ENCODE measurements at regions not wholly inside any gene's neighbourhood (a gene's known extent, or its start where the extent isn't known, plus 50 kb on each side); places are given as distances from the start of the nearest gene placed in this dataset.

DNA sequence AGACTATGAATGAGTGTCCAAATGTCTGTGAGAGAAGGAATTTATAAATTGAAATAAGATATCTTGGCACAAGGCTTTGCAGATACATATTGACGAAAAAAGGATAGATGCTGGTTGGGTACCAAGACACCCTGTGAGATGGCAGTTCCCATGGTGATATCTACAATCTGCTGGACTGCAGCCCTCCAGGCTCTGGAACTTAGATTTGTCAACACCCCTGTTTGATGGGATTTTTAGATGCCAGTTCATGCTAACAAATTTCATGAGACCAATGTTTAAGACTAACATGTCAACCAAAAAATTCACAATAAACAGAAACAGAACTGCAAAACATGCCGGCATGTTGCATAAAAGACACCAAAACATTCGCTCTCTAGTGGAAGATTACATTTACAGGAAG is 400.3 kb upstream of the CNTNAP5 start:
- Histone ChIP-seq H3K9me3 (ENCODE audit: insufficient read depth, low read depth, low read length) (no peaks in the 10 kb centered on the region), H3K36me3 (ENCODE audit: insufficient read depth, low read length) (no peaks in the 10 kb centered on the region), H2AFZ (ENCODE audit: low read depth, low read length) (no peak overlapping the region), H3K27ac (ENCODE audit: low read depth, low read length) (no peak overlapping the region), H3K4me2 (ENCODE audit: low read length) (no peak overlapping the region), H3K9ac (ENCODE audit: low read length) (no peak overlapping the region), H3K4me3 (ENCODE audit: insufficient read depth, low read depth, low read length) (no peak overlapping the region), H3K79me2 (ENCODE audit: insufficient read depth, low read length) (no peaks in the 10 kb centered on the region), H3K4me1 (ENCODE audit: insufficient read depth, low read length) (no peaks in the 10 kb centered on the region), H3K27me3 (ENCODE audit: insufficient read depth, low read length) (no peaks in the 10 kb centered on the region), H4K20me1 (ENCODE audit: insufficient read depth, low read length) (no peaks in the 10 kb centered on the region)
- Mint-ChIP-seq H3K36me3 (ENCODE audit: low read depth, unreplicated experiment) (no peaks in the 10 kb centered on the region), H3K4me1 (ENCODE audit: low read depth, unreplicated experiment) (no peaks in the 10 kb centered on the region), H3K27me3 (ENCODE audit: low read depth, unreplicated experiment) (no peaks in the 10 kb centered on the region), H3K9me3 (ENCODE audit: unreplicated experiment) (no peaks in the 10 kb centered on the region), H3K4me3 (ENCODE audit: unreplicated experiment) (no peak overlapping the region), H3K27ac (ENCODE audit: unreplicated experiment) (no peak overlapping the region)
- no peak for TF ChIP-seq EZH2 (IDR thresholded peaks at IDR 0.05; ENCODE audit: insufficient read depth, low read length)
- TF ChIP-seq, protein P1, sequence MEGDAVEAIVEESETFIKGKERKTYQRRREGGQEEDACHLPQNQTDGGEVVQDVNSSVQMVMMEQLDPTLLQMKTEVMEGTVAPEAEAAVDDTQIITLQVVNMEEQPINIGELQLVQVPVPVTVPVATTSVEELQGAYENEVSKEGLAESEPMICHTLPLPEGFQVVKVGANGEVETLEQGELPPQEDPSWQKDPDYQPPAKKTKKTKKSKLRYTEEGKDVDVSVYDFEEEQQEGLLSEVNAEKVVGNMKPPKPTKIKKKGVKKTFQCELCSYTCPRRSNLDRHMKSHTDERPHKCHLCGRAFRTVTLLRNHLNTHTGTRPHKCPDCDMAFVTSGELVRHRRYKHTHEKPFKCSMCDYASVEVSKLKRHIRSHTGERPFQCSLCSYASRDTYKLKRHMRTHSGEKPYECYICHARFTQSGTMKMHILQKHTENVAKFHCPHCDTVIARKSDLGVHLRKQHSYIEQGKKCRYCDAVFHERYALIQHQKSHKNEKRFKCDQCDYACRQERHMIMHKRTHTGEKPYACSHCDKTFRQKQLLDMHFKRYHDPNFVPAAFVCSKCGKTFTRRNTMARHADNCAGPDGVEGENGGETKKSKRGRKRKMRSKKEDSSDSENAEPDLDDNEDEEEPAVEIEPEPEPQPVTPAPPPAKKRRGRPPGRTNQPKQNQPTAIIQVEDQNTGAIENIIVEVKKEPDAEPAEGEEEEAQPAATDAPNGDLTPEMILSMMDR (IDR thresholded peaks at IDR 0.05; ENCODE audit: insufficient read depth, low read depth, low read length): no peak
- no peak for DNase-seq (ENCODE audit: low read depth)
- FAIRE-seq: no peak

DNA sequence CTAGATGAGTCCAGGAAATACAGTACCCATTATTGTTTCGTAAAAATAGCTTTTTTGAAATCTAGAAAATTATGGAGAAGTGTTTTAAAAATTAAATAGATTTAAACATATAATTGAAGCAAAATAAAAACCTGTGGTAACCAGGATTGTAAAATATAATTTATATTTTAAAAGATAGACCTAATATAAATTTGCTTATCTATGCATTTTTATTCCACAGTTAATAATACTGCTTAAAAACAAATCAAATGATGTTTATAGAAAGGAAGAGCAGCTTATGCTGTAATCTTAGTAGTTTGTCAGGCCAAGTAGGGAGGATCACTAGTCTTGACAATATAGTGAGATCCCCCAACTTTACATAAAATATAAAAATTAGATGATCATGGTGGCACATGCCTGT is 388.9 kb upstream of the CNTNAP5 start:
- Mint-ChIP-seq H3K27me3 (ENCODE audit: low read depth, unreplicated experiment) (no peaks in the 10 kb centered on the region), H3K27ac (ENCODE audit: unreplicated experiment) (no peak overlapping the region), H3K36me3 (ENCODE audit: low read depth, unreplicated experiment) (no peaks in the 10 kb centered on the region), H3K9me3 (ENCODE audit: unreplicated experiment) (no peaks in the 10 kb centered on the region), H3K4me3 (ENCODE audit: unreplicated experiment) (no peak overlapping the region), H3K4me1 (ENCODE audit: low read depth, unreplicated experiment) (peaks cover 2% of the 10 kb centered on the region)
- Histone ChIP-seq H3K4me2 (ENCODE audit: low read length) (no peak overlapping the region), H3K9me3 (ENCODE audit: insufficient read depth, low read depth, low read length) (no peaks in the 10 kb centered on the region), H2AFZ (ENCODE audit: low read depth, low read length) (no peak overlapping the region), H3K9ac (ENCODE audit: low read length) (no peak overlapping the region), H3K27me3 (ENCODE audit: insufficient read depth, low read length) (no peaks in the 10 kb centered on the region), H3K79me2 (ENCODE audit: insufficient read depth, low read length) (no peaks in the 10 kb centered on the region), H3K27ac (ENCODE audit: low read depth, low read length) (no peak overlapping the region), H3K36me3 (ENCODE audit: insufficient read depth, low read length) (no peaks in the 10 kb centered on the region), H4K20me1 (ENCODE audit: insufficient read depth, low read length) (no peaks in the 10 kb centered on the region), H3K4me3 (ENCODE audit: insufficient read depth, low read depth, low read length) (no peak overlapping the region), H3K4me1 (ENCODE audit: insufficient read depth, low read length) (no peaks in the 10 kb centered on the region)
- DNase-seq (ENCODE audit: low read depth) (no peak), FAIRE-seq (no peak)
- TF ChIP-seq, protein P1 (IDR thresholded peaks at IDR 0.05; ENCODE audit: insufficient read depth, low read depth, low read length): no peak
- TF ChIP-seq EZH2 (IDR thresholded peaks at IDR 0.05; ENCODE audit: insufficient read depth, low read length): no peak

DNA sequence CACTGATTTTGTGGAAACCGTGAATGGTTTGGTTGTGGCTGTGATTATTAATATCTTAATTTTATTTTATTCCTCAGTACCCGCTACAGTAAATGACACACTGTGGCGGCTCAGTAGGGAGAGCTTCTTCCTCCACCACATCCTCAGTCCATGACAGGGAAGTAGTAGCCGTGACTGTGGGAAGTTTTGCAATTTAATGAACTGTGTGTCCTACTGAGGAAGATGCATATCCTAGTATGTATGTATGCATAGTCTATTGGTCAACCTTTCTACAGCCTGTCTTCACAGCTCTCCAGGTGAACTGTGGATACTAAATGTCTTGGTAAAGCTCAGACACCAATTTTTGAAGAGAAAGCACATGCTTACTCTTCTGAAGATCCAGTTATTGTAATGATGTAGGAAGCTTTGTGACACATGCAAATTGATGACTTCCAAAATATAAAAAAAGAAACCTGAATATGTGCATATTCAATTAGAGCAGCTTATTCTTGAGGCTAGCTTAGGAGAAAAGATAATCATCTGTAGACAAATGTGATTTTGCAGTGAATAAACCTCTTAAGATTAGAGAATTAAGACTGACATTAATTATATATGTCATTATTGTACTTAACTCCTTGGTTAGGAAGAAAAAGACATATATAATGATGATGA is 384.3 kb upstream of the CNTNAP5 start:
- no peaks in the 10 kb centered on the region for H3K9me3 ChIP-seq (ENCODE audit: insufficient read depth, low read depth, low read length)
- H3K4me2 ChIP-seq (ENCODE audit: low read length): no peak overlapping the region
- H4K20me1 ChIP-seq (ENCODE audit: insufficient read depth, low read length): no peaks in the 10 kb centered on the region
- H3K9me3 Mint-ChIP-seq (ENCODE audit: unreplicated experiment): no peaks in the 10 kb centered on the region
- no peak overlapping the region for H3K4me3 Mint-ChIP-seq (ENCODE audit: unreplicated experiment)
- no peak overlapping the region for H3K27ac ChIP-seq (ENCODE audit: low read depth, low read length)
- H3K4me1 Mint-ChIP-seq (ENCODE audit: low read depth, unreplicated experiment): peaks cover 2% of the 10 kb centered on the region
- DNase-seq (ENCODE audit: low read depth) (no peak), FAIRE-seq (no peak)
- H3K27me3 ChIP-seq (ENCODE audit: insufficient read depth, low read length): no peaks in the 10 kb centered on the region
- H3K9ac ChIP-seq (ENCODE audit: low read length): no peak overlapping the region
- no peaks in the 10 kb centered on the region for H3K36me3 ChIP-seq (ENCODE audit: insufficient read depth, low read length)
- H2AFZ ChIP-seq (ENCODE audit: low read depth, low read length): no peak overlapping the region
- no peaks in the 10 kb centered on the region for H3K79me2 ChIP-seq (ENCODE audit: insufficient read depth, low read length)
- no peaks in the 10 kb centered on the region for H3K4me1 ChIP-seq (ENCODE audit: insufficient read depth, low read length)
- H3K36me3 Mint-ChIP-seq (ENCODE audit: low read depth, unreplicated experiment): no peaks in the 10 kb centered on the region
- TF ChIP-seq, protein P1 (IDR thresholded peaks at IDR 0.05; ENCODE audit: insufficient read depth, low read depth, low read length): no peak
- no peak for TF ChIP-seq EZH2 (IDR thresholded peaks at IDR 0.05; ENCODE audit: insufficient read depth, low read length)
- no peaks in the 10 kb centered on the region for H3K27me3 Mint-ChIP-seq (ENCODE audit: low read depth, unreplicated experiment)
- no peak overlapping the region for H3K4me3 ChIP-seq (ENCODE audit: insufficient read depth, low read depth, low read length)
- no peak overlapping the region for H3K27ac Mint-ChIP-seq (ENCODE audit: unreplicated experiment)
